Stimulated activated memory B cell treated with anti-CD40 and anti-IgM and Interleukin-4, amounts not matched to agents 10 μg/mL and 1 μg/mL and 100 μg/mL, for 72 hours (primary cell): ENCODE measurements at regions not wholly inside any gene's neighbourhood (a gene's known extent, or its start where the extent isn't known, plus 50 kb on each side); places are given as distances from the start of the nearest gene placed in this dataset.
"Not testable (repeated sequence)": the region's sequence is repeated elsewhere in the genome, so short reads cannot be mapped to it uniquely, and the experiment has no call there.

Experiments
- ATAC-seq: fragments of 150-1000 bp; cut with Tn5 transposase; 2 replicates; pipeline ENCODE4 v1.10.0; 2021
- H3K27ac Mint-ChIP-seq: one replicate; pipeline ENCODE4 v1.8.0; 2022; ENCODE audit warnings: mild to moderate bottlenecking, mixed read lengths
- H3K27me3 Mint-ChIP-seq: one replicate; pipeline ENCODE4 v1.8.0; 2022; ENCODE audit warnings: mixed read lengths
- H3K36me3 Mint-ChIP-seq: one replicate; pipeline ENCODE4 v1.8.0; 2022; ENCODE audit warnings: mixed read lengths
- H3K4me1 Mint-ChIP-seq: one replicate; pipeline ENCODE4 v1.8.0; 2022; ENCODE audit warnings: mixed read lengths
- H3K4me3 Mint-ChIP-seq: one replicate; pipeline ENCODE4 v1.8.0; 2022; ENCODE audit warnings: mild to moderate bottlenecking, moderate library complexity, mixed read lengths
- H3K9me3 Mint-ChIP-seq: one replicate; pipeline ENCODE4 v1.8.0; 2022; ENCODE audit warnings: mixed read lengths

DNA sequence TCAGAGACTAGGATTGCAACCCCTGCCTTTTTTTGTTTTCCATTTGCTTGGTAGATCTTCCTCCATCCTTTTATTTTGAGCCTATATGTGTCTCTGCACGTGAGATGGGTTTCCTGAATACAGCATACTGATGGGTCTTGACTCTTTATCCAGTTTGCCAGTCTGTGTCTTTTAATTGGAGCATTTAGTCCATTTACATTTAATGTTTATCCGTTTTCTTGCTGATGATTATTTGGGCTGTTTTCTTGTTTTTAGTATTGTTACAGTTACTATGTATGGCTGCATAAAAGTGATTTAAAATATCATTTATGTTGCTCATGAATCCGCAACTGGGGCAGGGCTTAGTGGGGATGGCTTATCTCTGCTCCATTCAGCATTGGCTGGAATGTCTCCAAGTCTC lies 228.2 kb upstream of the RPS23 start:
- ATAC-seq, H3K4me3 Mint-ChIP-seq, H3K36me3 Mint-ChIP-seq: not testable (repeated sequence)

DNA sequence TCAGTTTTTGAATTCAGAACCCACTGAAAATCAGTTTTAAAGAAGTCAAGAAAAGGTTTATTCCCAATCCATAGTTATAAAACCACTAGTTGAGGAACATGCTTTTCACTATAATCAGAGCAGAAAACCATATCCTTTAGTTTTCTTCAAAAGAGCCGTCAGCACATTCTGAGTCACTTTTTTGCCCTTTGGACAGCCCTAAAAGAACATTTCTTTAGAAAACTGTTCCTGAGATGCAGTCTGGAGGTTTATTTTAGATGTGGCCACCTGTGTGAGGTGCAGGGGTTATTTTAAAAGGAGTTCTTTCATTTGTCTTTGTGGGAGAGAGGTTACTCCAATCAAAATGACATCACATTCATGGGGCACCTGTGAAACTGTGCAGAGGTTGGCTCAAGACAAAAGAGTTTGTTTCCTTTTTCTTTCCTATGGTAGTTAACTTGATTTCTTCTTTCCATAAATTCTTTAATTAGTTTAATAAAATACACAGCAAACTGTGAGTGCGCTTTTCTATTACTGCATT lies 221.6 kb upstream of the RPS23 start:
- ATAC-seq = no peak
- Mint-ChIP-seq H3K9me3 (peaks cover 10% of the 10 kb centered on the region), H3K4me3 (no peak overlapping the region), H3K4me1 (no peaks in the 10 kb centered on the region), H3K36me3 (no peaks in the 10 kb centered on the region), H3K27me3 (no peaks in the 10 kb centered on the region), H3K27ac (no peak overlapping the region)

More for the DNA sequence above, 228.2 kb upstream of the RPS23 start:
- H3K4me1 Mint-ChIP-seq, H3K27me3 Mint-ChIP-seq, H3K27ac Mint-ChIP-seq: not testable (repeated sequence)
- H3K9me3 Mint-ChIP-seq = peaks cover 11% of the 10 kb centered on the region

DNA sequence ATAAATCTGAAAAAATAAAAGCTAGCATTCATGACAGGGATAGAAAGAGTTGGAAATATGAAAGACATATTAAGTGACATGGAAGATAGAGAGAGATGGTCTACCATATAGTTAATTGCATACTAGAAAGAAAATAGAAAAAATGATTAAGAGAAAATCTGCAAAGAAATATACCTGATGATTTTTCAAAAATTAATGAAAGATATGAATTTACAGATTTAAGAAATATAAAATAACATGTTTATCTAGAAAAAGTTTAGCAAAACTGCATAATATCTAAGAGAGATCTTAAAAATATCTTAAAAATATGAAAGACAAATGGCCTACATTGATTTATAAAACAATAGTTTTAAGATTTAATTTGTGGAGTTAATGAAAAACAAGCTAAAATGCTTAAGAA lies 219.1 kb upstream of the RPS23 start:
- Mint-ChIP-seq H3K4me1 (no peaks in the 10 kb centered on the region), H3K36me3 (no peaks in the 10 kb centered on the region), H3K4me3 (no peak overlapping the region), H3K9me3 (peaks cover 10% of the 10 kb centered on the region), H3K27me3 (no peaks in the 10 kb centered on the region), H3K27ac (no peak overlapping the region)
- ATAC-seq = no peak

DNA sequence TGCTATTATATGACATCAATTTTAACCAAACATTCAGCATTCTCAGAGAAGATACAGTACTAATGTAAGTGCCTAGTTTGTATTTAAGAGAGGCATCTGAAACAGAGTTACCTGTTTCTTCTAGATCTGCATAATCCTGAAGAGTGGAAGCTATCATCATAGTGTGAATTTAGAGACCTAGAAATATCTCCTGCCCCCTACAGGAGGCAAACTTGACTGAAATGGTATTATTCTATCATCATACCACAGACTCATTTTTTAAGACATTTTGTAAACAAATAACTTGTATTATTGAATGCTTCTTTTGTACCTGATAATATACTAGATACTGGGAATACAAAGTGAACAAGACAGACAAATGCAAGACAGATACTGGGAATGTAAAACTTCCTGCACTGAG lies 216.8 kb upstream of the RPS23 start:
- no peak overlapping the region for H3K27ac Mint-ChIP-seq
- no peak for ATAC-seq
- H3K4me1 Mint-ChIP-seq = no peaks in the 10 kb centered on the region
- no peaks in the 10 kb centered on the region for H3K9me3 Mint-ChIP-seq
- no peak overlapping the region for H3K4me3 Mint-ChIP-seq
- no peaks in the 10 kb centered on the region for H3K27me3 Mint-ChIP-seq
- no peaks in the 10 kb centered on the region for H3K36me3 Mint-ChIP-seq

DNA sequence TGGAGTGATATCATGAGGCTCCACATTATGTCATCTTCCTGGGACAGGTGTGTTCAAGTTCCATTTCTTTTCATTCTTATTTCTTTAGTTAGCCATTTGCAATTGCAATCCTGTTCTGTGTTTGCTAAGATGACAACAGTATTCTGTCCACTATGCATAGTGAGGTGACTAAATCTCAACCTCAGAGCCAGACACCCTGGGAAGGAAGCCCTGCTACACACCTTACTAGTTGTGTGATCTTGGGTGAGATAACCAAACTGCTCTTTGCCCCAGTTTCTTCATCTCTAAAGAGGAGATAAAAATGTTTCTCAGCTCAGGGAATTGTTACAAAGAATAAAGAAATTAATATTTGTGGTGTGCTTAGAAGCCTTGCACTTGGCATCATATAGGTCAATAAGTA lies 215.1 kb upstream of the RPS23 start:
- no peaks in the 10 kb centered on the region for H3K4me1 Mint-ChIP-seq
- no peaks in the 10 kb centered on the region for H3K27me3 Mint-ChIP-seq
- H3K4me3 Mint-ChIP-seq = no peak overlapping the region
- no peak for ATAC-seq
- no peaks in the 10 kb centered on the region for H3K36me3 Mint-ChIP-seq
- no peak overlapping the region for H3K27ac Mint-ChIP-seq
- H3K9me3 Mint-ChIP-seq = no peaks in the 10 kb centered on the region

DNA sequence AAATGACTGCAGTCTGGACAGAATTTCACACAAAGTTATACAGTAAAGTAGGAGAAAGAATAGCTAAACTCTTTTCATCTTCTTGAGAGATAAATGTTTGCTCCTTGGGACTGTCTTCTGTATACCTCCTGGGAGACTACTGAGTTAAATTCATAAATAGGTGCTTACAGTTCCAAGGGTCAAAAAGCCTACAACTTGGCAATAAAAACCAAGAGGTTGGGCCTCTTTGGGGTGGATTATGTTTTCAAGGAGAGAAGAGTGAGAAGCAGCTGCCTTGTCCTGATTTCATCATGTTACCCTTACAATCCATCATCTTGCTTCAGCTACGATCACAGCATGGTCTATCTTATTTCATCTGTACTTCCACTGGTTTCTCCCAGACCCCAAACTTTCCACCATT lies 213.2 kb upstream of the RPS23 start:
- Mint-ChIP-seq H3K4me1 (no peaks in the 10 kb centered on the region), H3K36me3 (no peaks in the 10 kb centered on the region), H3K9me3 (no peaks in the 10 kb centered on the region), H3K27me3 (no peaks in the 10 kb centered on the region), H3K4me3 (no peak overlapping the region), H3K27ac (no peak overlapping the region)
- ATAC-seq = no peak

DNA sequence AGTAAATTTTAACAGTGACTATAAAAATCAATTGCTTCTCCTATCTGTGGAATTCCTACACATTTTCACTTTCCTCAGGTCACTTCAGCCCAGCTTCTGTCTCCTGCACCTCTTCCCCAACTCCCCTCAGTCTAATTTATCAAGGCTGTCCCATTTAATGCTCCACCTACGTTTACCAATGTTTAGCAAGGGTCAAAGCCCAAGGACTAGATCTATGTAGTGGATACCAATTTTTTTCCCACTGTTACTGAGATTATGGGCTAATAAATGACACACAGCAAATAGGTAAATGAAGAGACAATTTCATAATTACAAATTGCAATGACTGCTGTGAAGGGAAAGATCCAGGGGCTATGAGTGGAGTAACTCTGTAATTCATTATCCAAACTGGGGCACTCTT lies 211.5 kb upstream of the RPS23 start:
- H3K27me3 Mint-ChIP-seq = no peaks in the 10 kb centered on the region
- no peak for ATAC-seq
- H3K4me1 Mint-ChIP-seq = no peaks in the 10 kb centered on the region
- no peaks in the 10 kb centered on the region for H3K9me3 Mint-ChIP-seq
- no peak overlapping the region for H3K27ac Mint-ChIP-seq
- H3K4me3 Mint-ChIP-seq = no peak overlapping the region
- no peaks in the 10 kb centered on the region for H3K36me3 Mint-ChIP-seq

DNA sequence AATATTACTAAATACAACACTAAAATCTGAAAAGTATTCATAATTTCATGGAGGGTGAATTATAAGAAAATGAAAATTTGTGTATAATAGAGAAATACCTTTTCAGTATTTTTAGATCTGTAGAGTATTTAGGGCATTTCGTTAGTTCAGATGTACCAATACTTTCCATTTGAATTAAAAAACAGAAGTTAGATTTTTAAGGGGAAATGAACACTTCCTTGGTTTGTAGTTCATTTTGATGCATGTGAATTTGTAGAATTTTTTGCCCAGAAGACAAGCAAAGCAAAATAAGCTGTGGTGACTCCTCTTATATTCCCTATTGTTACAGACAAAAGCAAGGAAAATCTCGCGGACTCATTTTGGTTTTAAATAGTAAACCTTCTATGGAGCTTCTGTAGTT lies 209.0 kb upstream of the RPS23 start:
- Mint-ChIP-seq H3K4me1 (no peaks in the 10 kb centered on the region), H3K27ac (no peak overlapping the region), H3K9me3 (no peaks in the 10 kb centered on the region), H3K4me3 (no peak overlapping the region), H3K36me3 (no peaks in the 10 kb centered on the region), H3K27me3 (no peaks in the 10 kb centered on the region)
- ATAC-seq = no peak

DNA sequence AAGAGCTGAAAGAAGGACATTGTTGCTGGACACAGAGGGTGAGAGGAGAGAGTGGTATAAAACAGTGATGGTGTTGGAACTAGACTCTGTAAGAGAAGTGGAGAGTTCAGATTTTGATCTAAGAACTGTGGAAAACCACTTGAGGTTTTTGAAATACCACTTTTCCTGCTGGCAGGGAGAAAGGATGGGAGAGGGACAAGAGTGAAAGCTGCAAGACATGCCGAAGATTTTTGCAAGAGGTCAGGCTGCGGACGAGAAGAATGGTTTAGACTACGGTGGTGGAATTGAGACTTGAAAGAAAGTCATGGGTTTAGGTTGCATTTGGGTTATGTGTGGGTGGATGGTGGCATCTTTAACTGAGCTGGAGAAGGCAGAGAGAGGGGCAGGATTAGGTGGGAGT lies 202.2 kb upstream of the RPS23 start:
- ATAC-seq = no peak
- Mint-ChIP-seq H3K4me3 (no peak overlapping the region), H3K27me3 (no peaks in the 10 kb centered on the region), H3K27ac (no peak overlapping the region), H3K9me3 (no peaks in the 10 kb centered on the region), H3K36me3 (no peaks in the 10 kb centered on the region), H3K4me1 (no peaks in the 10 kb centered on the region)

DNA sequence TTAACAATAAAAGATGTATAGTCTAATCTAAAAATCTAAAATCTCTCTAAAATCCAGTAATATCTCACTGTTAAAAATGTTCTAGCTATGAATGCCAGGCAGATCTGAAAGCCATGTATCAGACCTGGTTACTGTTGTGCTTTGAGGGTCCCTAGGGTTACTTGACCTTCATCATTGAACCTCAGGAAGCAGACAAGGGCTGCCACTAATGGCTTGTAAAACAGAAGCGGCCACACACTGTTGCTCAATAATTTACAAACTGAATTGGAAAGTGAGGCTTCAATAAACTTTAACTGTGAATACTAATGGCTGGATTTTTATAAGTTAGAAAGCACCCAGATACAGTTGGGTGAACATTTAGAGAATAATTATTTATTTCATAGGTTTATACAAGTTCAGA lies 198.0 kb upstream of the RPS23 start:
- H3K9me3 Mint-ChIP-seq = no peaks in the 10 kb centered on the region
- no peak for ATAC-seq

DNA sequence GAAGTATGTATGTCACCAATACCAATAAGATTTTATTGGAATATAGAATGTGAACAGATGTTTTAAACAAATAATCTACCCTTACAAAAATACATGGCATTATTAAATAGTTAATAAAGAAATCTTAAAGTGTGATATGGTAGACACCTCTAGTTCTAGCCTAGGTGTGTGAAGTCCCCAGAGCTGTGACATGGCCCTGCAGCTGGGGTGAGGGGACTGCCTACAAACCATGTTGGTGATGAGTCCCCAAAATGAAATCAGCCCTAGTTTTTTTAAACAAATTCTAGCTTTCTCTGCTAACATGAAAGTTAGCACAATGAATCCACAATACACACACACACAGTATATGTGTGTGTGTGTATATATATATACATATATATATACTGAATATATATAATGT lies 195.1 kb upstream of the RPS23 start:
- Mint-ChIP-seq H3K27ac (no peak overlapping the region), H3K27me3 (no peaks in the 10 kb centered on the region), H3K4me1 (no peaks in the 10 kb centered on the region), H3K4me3 (no peak overlapping the region), H3K9me3 (no peaks in the 10 kb centered on the region), H3K36me3 (no peaks in the 10 kb centered on the region)
- ATAC-seq = no peak

More for the DNA sequence above, 198.0 kb upstream of the RPS23 start:
- Mint-ChIP-seq H3K4me1 (no peaks in the 10 kb centered on the region), H3K27me3 (no peaks in the 10 kb centered on the region), H3K4me3 (no peak overlapping the region), H3K36me3 (no peaks in the 10 kb centered on the region), H3K27ac (no peak overlapping the region)

DNA sequence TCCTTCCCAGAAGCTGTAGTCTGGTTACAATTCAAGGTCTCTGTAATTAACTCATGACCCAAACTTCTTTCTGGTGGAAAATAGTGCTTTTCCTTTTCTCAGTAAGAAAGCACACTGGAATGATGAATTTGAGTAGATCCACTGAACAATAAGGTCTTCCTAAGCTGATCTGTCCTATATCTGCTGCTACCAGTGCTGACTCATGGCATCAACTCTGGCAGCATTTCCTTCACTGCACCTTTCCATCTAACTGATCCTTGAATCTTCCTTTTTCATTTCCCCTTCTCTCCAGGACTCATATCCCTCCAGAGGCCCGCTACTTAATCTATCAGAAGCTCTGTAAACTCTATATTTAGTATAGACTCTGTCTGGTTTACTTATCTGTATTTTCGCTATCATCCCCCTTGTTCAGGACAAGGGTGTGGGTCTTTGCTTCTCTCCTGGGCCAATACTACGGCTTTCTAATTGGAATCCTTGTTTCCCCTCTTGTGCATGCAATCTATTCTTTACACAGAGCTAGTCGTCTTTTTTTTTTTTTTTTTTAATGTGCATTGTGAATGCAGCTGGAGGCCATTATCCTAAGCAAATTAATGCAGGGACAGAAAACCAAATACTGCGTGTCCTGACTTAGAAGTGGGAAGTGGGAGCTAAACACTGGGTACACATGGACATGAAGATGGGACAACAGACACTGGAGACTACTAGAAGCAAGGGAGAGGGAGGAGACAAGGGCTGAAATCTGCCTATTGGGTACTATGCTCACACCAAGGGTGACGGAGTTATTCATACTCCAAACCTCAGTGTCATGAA lies 192.2 kb upstream of the RPS23 start:
- Mint-ChIP-seq H3K9me3 (no peaks in the 10 kb centered on the region), H3K4me1 (no peaks in the 10 kb centered on the region), H3K27me3 (no peaks in the 10 kb centered on the region), H3K36me3 (no peaks in the 10 kb centered on the region), H3K4me3 (no peak overlapping the region), H3K27ac (no peak overlapping the region)
- no peak for ATAC-seq

DNA sequence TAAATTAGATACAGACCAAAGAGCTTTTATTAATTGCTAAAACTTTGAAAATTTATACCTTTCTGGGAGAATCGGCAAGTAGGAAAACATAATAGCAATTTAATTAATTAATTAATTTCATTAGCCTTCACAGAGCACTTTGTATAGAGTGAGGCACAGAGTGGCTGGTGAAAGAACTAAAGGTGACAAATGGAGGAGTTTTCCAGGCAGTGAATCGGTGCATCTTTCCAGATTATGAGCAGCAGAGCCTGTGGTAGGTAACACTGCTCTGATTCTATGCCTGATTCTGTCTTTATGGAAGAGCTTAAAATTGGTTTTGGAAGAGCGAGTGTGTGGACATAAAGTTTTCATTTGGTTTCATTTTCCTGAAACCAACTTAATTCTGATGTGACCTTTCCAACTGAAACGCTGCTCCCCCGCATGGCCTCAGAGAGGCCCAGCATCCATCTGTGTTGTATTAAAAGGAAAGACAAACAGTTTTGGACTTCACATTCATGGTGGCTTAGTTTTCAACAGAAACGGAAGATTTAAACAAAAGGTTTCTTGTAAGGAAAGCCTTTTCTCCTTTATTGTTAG lies 188.9 kb upstream of the RPS23 start:
- Mint-ChIP-seq H3K9me3 (peaks cover 14% of the 10 kb centered on the region), H3K4me1 (no peaks in the 10 kb centered on the region), H3K36me3 (no peaks in the 10 kb centered on the region), H3K27me3 (no peaks in the 10 kb centered on the region), H3K4me3 (no peak overlapping the region), H3K27ac (no peak overlapping the region)
- ATAC-seq = no peak

DNA sequence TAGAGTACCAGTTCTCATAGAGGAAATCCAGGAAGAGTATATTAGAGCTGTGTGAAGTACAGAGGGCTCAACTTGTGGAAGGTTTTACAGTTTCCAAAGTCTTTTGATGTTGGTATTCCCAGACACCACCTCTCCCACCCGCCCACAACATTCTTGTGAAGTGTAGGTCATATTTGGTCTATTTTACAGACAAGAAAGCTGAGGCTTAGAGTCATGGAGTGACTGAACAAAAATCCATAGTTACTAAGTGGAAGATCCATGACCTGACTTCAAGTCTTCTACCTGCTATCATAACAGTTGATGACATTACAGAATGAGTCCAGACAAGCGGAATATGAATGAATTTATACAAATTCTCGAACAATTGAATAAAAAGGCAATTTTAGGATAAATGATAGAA lies 187.1 kb upstream of the RPS23 start:
- Mint-ChIP-seq H3K27me3 (no peaks in the 10 kb centered on the region), H3K4me3 (no peak overlapping the region), H3K4me1 (no peaks in the 10 kb centered on the region), H3K9me3 (peaks cover 17% of the 10 kb centered on the region), H3K36me3 (no peaks in the 10 kb centered on the region), H3K27ac (no peak overlapping the region)
- no peak for ATAC-seq

DNA sequence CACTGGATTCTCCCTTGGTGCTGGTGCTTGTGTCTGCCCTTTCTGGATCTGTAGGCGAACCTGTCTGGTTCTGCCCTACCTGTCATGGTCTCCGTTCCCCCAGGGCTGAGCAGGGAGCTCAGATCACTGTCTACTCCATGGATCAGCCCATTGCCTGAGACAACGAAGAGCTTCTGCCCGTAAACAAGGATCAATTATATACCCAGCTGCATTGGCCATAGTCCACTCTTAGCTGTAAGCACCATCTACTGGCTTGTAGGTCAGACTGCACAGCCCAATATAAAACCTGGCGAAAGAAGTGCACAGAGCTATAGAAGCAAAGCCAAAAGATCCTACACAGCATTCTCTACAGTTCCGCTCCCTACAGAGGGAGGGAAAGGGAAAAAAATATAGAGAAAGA lies 181.5 kb upstream of the RPS23 start:
- no peaks in the 10 kb centered on the region for H3K36me3 Mint-ChIP-seq
- ATAC-seq = no peak
- no peaks in the 10 kb centered on the region for H3K4me1 Mint-ChIP-seq
- no peaks in the 10 kb centered on the region for H3K27me3 Mint-ChIP-seq
- no peak overlapping the region for H3K27ac Mint-ChIP-seq
- peaks cover 22% of the 10 kb centered on the region for H3K9me3 Mint-ChIP-seq
- H3K4me3 Mint-ChIP-seq = no peak overlapping the region

DNA sequence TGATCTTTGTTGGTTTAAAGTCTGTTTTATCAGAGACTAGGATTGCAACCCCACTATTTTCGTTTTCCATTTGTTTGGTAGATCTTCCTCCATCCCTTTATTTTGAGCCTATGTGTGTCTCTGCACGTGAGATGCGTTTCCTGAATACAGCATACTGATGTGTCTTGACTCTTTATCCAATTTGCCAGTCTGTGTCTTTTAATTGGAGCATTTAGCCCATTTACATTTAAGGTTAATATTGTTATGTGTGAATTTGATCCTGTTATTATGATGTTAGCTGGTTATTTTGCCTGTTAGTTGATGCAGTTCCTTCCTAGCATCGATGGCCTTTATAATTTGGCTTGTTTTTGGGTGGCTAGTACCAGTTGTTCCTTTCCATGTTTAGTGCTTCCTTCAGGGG lies 177.2 kb upstream of the RPS23 start:
- not testable (repeated sequence) for H3K4me1 Mint-ChIP-seq, H3K27ac Mint-ChIP-seq, H3K4me3 Mint-ChIP-seq, H3K27me3 Mint-ChIP-seq, H3K36me3 Mint-ChIP-seq, ATAC-seq
- H3K9me3 Mint-ChIP-seq = peaks cover 11% of the 10 kb centered on the region
